GM03348 (cell line): ENCODE measurements at regions not wholly inside any gene's neighbourhood (a gene's known extent, or its start where the extent isn't known, plus 50 kb on each side); places are given as distances from the start of the nearest gene placed in this dataset.
"Not testable (repeated sequence)": the region's sequence is repeated elsewhere in the genome, so short reads cannot be mapped to it uniquely, and the experiment has no call there.

ENCODE experiments used
- DNase-seq: peaks from one replicate; pipeline ENCODE4 v3.0.0; 2012; ENCODE audit warnings: low spot score

GRCh38 chr2:153420394-153420793 is 58.2 kb downstream of the RPRM start:
- no peak for DNase-seq

GRCh38 chr2:153417077-153417476 is 61.5 kb downstream of the RPRM start:
- DNase-seq, result no peak

- no peak for DNase-seq
These were observed 62.5 kb downstream of the RPRM start for GRCh38 chr2:153416071-153416470.

- DNase-seq, result no peak
These were observed 69.7 kb downstream of the RPRM start for GRCh38 chr2:153408710-153409385.

- DNase-seq, result no peak
These were observed 73.4 kb downstream of the RPRM start for GRCh38 chr2:153405196-153405595.

GRCh38 chr2:153404792-153405191 is 73.8 kb downstream of the RPRM start:
- DNase-seq, result no peak

DNA sequence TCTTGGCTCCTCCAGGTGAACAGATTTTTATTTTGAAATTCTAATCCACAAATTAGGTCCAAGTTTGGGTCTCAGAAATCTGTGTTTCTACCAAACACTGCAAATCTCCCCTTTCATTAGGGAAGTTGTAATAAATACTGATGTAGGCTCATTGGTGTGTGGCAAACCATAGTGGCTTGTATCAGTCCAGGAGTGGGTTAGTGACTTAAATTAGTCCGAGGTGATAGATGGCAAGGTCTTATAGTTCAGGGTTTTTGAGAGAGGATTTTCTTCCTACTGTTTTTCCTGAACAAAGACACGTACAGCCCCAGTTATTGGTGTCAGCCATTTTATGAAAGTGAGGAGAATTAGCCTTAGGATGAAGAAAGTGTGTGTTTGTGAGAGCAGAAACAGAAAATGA is 74.6 kb downstream of the RPRM start:
- DNase-seq, result no peak

- not testable (repeated sequence) for DNase-seq
These were observed 75.2 kb downstream of the RPRM start for GRCh38 chr2:153403352-153403751.

GRCh38 chr2:153394686-153395085 is 83.9 kb downstream of the RPRM start:
- no peak for DNase-seq

GRCh38 chr2:153394247-153394646 is 84.3 kb downstream of the RPRM start:
- DNase-seq, result no peak

GRCh38 chr2:153393518-153393917 is 85.0 kb downstream of the RPRM start:
- DNase-seq, result no peak

DNA sequence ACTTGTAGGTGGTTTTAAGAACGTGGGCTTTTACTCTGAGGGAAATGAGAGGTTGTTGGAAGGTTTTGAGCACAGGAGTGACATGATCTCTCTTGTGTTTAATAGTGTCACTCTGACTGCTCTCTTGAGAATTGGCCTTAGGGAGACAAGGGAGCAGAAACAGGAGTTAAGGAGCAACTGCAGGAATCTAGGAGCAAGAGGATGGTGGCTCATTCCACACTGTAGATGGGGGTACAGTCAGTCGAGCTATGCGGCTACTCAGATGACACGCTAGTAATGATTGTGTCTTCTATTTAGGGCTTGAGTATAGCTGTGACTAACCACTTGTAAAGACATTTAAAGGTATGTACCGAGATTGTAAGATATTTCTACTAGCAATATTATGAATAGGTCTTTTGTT is 87.4 kb downstream of the RPRM start:
- no peak for DNase-seq

DNA sequence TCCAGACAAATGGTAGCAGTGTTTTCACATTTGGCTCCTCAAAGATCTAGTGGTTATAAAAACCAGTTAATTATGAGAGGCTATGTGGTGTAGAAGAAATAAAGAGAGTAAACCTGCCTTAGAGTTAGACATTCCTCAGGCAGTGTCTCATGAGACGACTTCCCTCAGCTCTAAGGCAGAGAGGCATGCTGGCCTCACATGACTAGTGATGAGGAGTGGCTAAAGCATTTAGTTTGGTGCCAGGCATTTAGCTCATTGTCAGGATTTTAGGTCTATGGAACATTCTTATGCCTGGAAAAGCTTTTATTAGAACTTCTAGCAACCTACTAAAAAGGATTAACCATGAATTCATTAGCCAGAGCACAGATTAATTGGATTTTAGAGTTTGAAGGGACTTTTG is 90.3 kb downstream of the RPRM start:
- DNase-seq, result no peak

- DNase-seq, result no peak
These were observed 91.4 kb downstream of the RPRM start for GRCh38 chr2:153387203-153387602.

GRCh38 chr2:153386481-153386897 is 92.1 kb downstream of the RPRM start:
- no peak for DNase-seq

GRCh38 chr2:153373510-153374279 is 104.9 kb downstream of the RPRM start:
- no peak for DNase-seq

DNA sequence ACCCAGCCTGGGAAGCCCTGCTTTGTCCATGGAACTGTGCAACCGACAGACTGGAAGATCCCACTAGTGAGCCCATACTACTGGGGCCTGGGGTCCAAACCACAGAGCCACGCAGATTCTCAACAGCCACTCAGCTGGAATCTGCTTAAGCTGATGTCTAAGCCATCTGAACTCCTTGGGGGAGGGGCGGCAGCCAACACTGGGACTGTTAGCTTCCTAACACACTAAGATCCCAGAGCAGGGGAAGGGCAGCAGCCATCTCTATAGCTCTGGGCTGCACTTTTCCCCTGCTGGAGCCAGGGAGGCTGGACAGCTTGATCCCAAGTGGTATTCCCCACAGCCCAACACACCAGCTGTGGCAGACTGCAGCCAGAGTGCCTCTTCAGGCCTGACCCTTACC is 118.3 kb downstream of the RPRM start:
- DNase-seq, result no peak

DNA sequence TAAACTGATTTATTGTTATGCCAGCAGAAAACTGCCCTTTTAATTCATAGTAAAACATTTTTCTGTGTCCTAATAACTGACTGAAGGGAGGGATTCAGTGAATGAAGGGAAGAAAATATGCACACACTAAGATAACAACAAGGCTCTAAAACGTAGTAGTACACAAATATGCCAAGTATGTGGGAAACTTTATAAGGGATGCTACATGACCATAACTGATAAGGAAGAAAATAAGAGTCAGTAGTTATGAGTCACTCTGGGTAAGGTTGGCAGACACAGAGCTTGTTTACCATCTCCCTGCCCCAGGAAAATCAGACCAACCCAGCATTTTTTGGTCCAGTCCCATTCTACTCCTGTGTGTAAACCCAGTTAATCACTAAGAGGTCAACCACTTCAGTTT is 124.2 kb downstream of the RPRM start:
- DNase-seq, result no peak

DNA sequence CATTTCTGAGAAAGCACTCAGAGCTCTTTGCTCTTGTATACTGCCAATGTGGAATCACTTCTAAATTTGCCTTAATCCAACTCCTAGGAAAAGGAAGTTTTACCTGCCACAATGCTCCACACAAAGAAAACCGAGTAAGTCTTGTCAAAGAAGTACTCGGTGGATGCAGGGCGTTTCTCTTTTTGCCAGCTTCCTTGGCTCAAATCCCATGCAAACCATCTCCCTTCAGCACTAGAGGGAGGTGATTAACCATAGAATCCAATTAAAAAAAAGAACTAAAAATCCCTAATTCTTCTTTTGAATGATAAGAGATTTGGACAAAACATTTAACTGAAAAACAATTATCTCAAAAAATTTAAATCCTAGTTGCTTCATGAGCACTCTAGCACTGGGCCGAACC is 129.0 kb downstream of the RPRM start:
- no peak for DNase-seq

DNA sequence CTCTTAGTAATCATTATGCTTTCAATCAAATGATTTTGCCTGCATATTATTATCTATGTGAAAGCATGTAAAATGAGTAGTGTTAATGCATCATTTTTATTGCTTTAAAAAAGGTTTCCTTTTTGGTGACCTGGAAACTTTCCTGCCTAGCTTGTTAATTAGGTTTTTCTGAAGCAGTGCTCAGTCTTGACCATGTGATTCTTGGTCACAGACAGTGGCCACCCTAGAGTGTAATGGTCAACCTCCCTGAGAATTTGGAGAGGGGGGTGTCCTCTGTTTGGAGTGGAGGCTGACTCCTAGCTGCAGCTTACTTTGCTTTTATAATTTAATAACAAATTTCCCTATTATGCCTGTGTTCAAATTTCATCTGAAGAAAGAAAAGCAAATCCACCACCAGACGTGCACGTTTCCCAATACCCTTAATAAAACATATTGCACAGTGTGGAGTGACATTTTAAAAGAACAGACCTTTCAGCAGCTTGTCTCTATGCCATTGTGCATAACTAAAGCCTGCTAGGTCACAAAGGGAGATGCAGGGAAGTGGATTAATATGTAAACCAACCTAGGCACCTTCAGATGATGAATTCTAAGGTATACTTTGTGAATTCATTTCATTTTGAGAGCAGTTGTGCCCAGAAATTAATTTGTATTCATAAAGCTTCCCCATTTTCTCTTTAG is 130.6 kb downstream of the RPRM start:
- DNase-seq, result no peak

GRCh38 chr2:153320879-153321278 is 157.7 kb downstream of the RPRM start:
- no peak for DNase-seq

GRCh38 chr2:153311432-153311831 is 167.1 kb downstream of the RPRM start:
- no peak for DNase-seq

- DNase-seq, result no peak
These were observed 170.1 kb downstream of the RPRM start for GRCh38 chr2:153308466-153308865.
